KMS-11 (cell line): ENCODE measurements at regions not wholly inside any gene's neighbourhood (a gene's known extent, or its start where the extent isn't known, plus 50 kb on each side); places are given as distances from the start of the nearest gene placed in this dataset.

Experiments used
- H2AFZ ChIP-seq: fragments of 200-600 bp; sonication (generic); 2 replicates; pipeline ENCODE4 v1.6.1; 2016; ENCODE audit warnings: antibody characterized with exemption, mixed run types, low read depth
- H3K27ac ChIP-seq: fragments of 200-600 bp; sonication (generic); 2 replicates; pipeline ENCODE4 v1.6.1; 2016; ENCODE audit warnings: mild to moderate bottlenecking, mixed run types
- H3K27me3 ChIP-seq: fragments of 200-600 bp; sonication (generic); 2 replicates; pipeline ENCODE4 v1.6.1; 2017; ENCODE audit warnings: mild to moderate bottlenecking, low read depth, mixed run types, moderate library complexity; ENCODE audit not compliant: insufficient read depth
- H3K36me3 ChIP-seq: fragments of 200-600 bp; sonication (generic); 2 replicates; pipeline ENCODE4 v1.6.1; 2017; ENCODE audit warnings: mild to moderate bottlenecking, mixed run types; ENCODE audit not compliant: insufficient read depth
- H3K4me1 ChIP-seq: fragments of 200-600 bp; sonication (generic); 2 replicates; pipeline ENCODE4 v1.6.1; 2016; ENCODE audit warnings: mild to moderate bottlenecking, low read depth, mixed run types; ENCODE audit not compliant: poor library complexity, severe bottlenecking
- H3K4me2 ChIP-seq: fragments of 200-600 bp; sonication (generic); 2 replicates; pipeline ENCODE4 v1.7.0; 2016; ENCODE audit warnings: mild to moderate bottlenecking, mixed run types
- H3K4me3 ChIP-seq: fragments of 200-600 bp; sonication (generic); IDR thresholded peaks from 2 replicates; pipeline ENCODE4 v1.6.1; 2017; ENCODE audit warnings: low read depth, low read length, mixed read lengths; ENCODE audit not compliant: insufficient read depth
- H3K79me2 ChIP-seq: fragments of 200-600 bp; sonication (generic); 2 replicates; pipeline ENCODE4 v1.6.1; 2016; ENCODE audit warnings: low read depth, mixed run types; ENCODE audit not compliant: insufficient read depth
- H3K9ac ChIP-seq: fragments of 200-600 bp; sonication (generic); 2 replicates; pipeline ENCODE4 v1.6.1; 2016; ENCODE audit warnings: mild to moderate bottlenecking, mixed run types
- H4K20me1 ChIP-seq: fragments of 200-600 bp; sonication (generic); 2 replicates; pipeline ENCODE4 v1.6.1; 2016; ENCODE audit warnings: mild to moderate bottlenecking, mixed run types; ENCODE audit not compliant: insufficient read depth
- TF ChIP-seq, protein P1 (sequence below): fragments of 200-600 bp; sonication (generic); conservative IDR thresholded peaks from 2 replicates; pipeline ENCODE4 v1.6.1; 2017; ENCODE audit warnings: low read depth, mild to moderate bottlenecking, antibody characterized with exemption, low read length, moderate library complexity, mixed read lengths

DNA sequence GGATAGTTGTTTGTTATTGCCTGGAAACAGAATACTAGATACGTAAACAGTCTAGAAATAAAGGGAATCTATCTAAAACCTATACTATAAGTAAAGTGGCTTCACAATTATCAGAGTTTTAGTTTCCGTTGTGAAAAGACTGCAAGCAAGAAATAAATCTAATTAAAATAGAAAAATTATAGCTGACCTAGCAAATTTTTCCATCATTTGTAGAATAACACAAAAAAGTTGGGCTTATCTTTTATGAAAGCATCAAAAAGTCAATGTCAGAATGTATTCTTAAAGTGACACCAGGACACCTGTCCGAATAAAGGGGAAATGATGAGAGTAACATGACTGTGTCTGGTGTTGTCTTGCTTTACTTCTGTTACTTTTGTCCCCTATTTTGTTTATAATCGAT lies 1248.9 kb upstream of the MIR17HG start:
- Histone ChIP-seq H4K20me1 (no peaks in the 10 kb centered on the region), H3K27me3 (no peaks in the 10 kb centered on the region), H3K36me3 (no peaks in the 10 kb centered on the region), H3K27ac (no peak overlapping the region), H3K4me3 (no peak overlapping the region), H2AFZ (no peak overlapping the region), H3K79me2 (no peaks in the 10 kb centered on the region), H3K9ac (no peak overlapping the region), H3K4me1 (no peaks in the 10 kb centered on the region), H3K4me2 (no peak overlapping the region)
- TF ChIP-seq, protein P1, sequence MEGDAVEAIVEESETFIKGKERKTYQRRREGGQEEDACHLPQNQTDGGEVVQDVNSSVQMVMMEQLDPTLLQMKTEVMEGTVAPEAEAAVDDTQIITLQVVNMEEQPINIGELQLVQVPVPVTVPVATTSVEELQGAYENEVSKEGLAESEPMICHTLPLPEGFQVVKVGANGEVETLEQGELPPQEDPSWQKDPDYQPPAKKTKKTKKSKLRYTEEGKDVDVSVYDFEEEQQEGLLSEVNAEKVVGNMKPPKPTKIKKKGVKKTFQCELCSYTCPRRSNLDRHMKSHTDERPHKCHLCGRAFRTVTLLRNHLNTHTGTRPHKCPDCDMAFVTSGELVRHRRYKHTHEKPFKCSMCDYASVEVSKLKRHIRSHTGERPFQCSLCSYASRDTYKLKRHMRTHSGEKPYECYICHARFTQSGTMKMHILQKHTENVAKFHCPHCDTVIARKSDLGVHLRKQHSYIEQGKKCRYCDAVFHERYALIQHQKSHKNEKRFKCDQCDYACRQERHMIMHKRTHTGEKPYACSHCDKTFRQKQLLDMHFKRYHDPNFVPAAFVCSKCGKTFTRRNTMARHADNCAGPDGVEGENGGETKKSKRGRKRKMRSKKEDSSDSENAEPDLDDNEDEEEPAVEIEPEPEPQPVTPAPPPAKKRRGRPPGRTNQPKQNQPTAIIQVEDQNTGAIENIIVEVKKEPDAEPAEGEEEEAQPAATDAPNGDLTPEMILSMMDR = no peak

DNA sequence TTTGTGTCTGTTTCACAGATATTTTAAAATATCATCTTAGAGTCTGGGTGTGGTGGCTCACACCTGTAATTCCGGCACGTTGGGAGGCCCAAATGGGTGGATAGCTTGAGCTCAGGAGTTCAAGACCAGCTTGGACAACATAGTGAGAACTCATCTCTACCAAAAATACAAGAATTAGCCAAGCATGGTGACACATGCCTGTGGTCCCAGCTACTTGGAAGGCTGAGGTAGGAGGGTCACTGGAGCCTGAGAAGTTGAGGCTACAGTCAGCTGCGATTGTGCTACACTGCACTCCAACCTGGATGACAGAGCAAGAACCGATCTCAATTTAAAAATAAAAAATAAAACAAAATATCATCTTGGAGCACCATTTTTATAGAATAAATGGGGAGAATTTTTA lies 1247.6 kb upstream of the MIR17HG start:
- Histone ChIP-seq H3K36me3 (no peaks in the 10 kb centered on the region), H3K27ac (no peak overlapping the region), H3K4me3 (no peak overlapping the region), H3K4me1 (no peaks in the 10 kb centered on the region), H3K79me2 (no peaks in the 10 kb centered on the region), H4K20me1 (no peaks in the 10 kb centered on the region), H3K9ac (no peak overlapping the region), H3K4me2 (no peak overlapping the region), H3K27me3 (no peaks in the 10 kb centered on the region), H2AFZ (no peak overlapping the region)
- TF ChIP-seq, protein P1 = no peak

DNA sequence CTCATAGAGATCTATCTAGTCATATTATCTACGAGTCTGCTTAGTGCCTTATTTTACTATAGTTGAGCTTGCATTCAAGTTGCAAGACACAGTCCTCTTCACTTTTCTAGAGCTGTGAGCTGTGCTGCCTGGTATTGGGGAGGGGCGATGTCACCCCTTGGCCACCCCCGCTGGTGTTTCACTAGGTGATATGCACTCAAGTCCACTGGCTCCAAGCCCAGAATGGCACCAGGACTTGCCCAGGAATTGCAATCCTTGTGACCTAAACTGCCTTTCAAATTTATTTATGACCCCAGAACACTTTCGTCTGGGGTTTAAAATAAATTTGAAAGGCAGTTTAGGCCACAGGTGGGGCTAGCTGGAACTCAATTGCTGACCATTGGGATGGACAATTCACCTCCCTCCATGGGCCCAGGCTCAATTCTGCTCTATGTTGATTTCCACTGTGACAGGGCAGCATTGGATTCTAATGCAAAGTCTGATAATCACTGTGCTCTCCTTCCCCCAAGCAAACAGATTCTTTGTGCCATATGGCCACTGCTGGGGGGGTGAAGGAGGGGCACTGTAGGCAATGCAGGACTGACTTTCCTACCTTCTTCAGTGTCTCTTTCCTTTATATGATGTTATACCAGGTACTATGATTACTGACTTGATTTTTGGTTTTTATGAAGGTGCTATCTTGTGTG lies 1244.2 kb upstream of the MIR17HG start:
- Histone ChIP-seq H3K27me3 (no peaks in the 10 kb centered on the region), H3K79me2 (no peaks in the 10 kb centered on the region), H3K27ac (no peak overlapping the region)

DNA sequence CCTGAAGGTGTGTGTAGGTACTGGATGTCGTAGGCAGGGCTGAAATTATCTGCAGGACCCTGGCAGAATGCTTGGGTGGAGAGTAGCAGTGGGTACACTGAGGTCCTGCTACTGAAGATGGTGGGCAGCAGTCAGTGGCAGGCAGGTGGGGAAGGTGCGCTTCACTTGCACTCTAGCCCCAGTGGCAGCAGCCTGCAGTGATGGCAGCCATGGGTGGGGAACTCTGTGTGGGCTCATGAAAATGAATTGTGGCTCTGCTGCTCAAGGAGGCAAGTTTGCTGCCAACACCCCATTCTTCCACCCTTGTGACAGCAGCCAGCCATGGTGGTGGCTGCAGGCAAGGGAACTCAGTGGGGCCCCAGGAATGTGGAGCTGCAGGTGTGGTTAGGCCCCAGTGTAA lies 1242.7 kb upstream of the MIR17HG start:
- H3K9ac ChIP-seq = no peak overlapping the region
- H4K20me1 ChIP-seq = no peaks in the 10 kb centered on the region
- no peaks in the 10 kb centered on the region for H3K79me2 ChIP-seq
- TF ChIP-seq, protein P1 = no peak
- no peak overlapping the region for H3K4me2 ChIP-seq
- no peaks in the 10 kb centered on the region for H3K27me3 ChIP-seq
- H3K4me1 ChIP-seq = no peaks in the 10 kb centered on the region
- no peak overlapping the region for H2AFZ ChIP-seq
- no peak overlapping the region for H3K4me3 ChIP-seq
- H3K27ac ChIP-seq = no peak overlapping the region
- no peaks in the 10 kb centered on the region for H3K36me3 ChIP-seq

More for the DNA sequence above, 1244.2 kb upstream of the MIR17HG start:
- H3K4me3 ChIP-seq = no peak overlapping the region
- H3K36me3 ChIP-seq = no peaks in the 10 kb centered on the region
- no peak overlapping the region for H3K9ac ChIP-seq
- no peak overlapping the region for H3K4me2 ChIP-seq
- TF ChIP-seq, protein P1 = no peak
- H4K20me1 ChIP-seq = no peaks in the 10 kb centered on the region
- no peak overlapping the region for H2AFZ ChIP-seq
- H3K4me1 ChIP-seq = no peaks in the 10 kb centered on the region
